OCI-LY1 (cell line): ENCODE measurements at regions not wholly inside any gene's neighbourhood (a gene's known extent, or its start where the extent isn't known, plus 50 kb on each side); places are given as distances from the start of the nearest gene placed in this dataset.

Experiments used
- H2AFZ ChIP-seq: fragments of 200-600 bp; sonication (generic), shearing (Covaris generic); 2 replicates; pipeline ENCODE4 v1.6.0; 2014; ENCODE audit warnings: antibody characterized with exemption, mild to moderate bottlenecking, low read length
- H3F3A ChIP-seq: fragments of 200-600 bp; sonication (generic), shearing (Covaris generic); 2 replicates; pipeline ENCODE4 v1.6.0; 2014; ENCODE audit warnings: mild to moderate bottlenecking, antibody characterized with exemption, low read length, moderate library complexity; ENCODE audit not compliant: insufficient read depth
- H3K27ac ChIP-seq: fragments of 200-600 bp; sonication (generic); 2 replicates; pipeline ENCODE4 v1.5.1; 2014; ENCODE audit warnings: low read length, mixed run types, mild to moderate bottlenecking, low read depth; ENCODE audit not compliant: poor library complexity, severe bottlenecking
- H3K27me3 ChIP-seq: fragments of 200-600 bp; sonication (generic); 2 replicates; pipeline ENCODE4 v1.6.0; 2014; ENCODE audit warnings: antibody characterized with exemption, mild to moderate bottlenecking, low read length, moderate library complexity; ENCODE audit not compliant: insufficient read depth
- H3K36me3 ChIP-seq: fragments of 200-600 bp; sonication (generic); 2 replicates; pipeline ENCODE4 v1.6.1; 2014; ENCODE audit warnings: mild to moderate bottlenecking, antibody characterized with exemption, low read length, moderate library complexity, mixed read lengths; ENCODE audit not compliant: insufficient read depth
- H3K4me1 ChIP-seq: fragments of 200-600 bp; sonication (generic); 2 replicates; pipeline ENCODE4 v1.5.1; 2014; ENCODE audit warnings: mild to moderate bottlenecking, low read length, moderate library complexity; ENCODE audit not compliant: insufficient read depth, severe bottlenecking
- H3K4me2 ChIP-seq: fragments of 200-600 bp; sonication (generic), shearing (Covaris generic); 2 replicates; pipeline ENCODE4 v1.6.1; 2014; ENCODE audit warnings: low read length
- H3K4me3 ChIP-seq: fragments of 200-600 bp; sonication (generic); 2 replicates; pipeline ENCODE4 v1.5.1; 2014; ENCODE audit warnings: low read length, low read depth, mild to moderate bottlenecking, mixed read lengths; ENCODE audit not compliant: poor library complexity, severe bottlenecking
- H3K79me2 ChIP-seq: fragments of 200-600 bp; shearing (Covaris generic); 2 replicates; pipeline ENCODE4 v1.6.1; 2016; ENCODE audit warnings: mixed run types, low read length, mixed read lengths; ENCODE audit not compliant: insufficient read depth
- H3K9ac ChIP-seq: fragments of 200-600 bp; sonication (generic), shearing (Covaris generic); 2 replicates; pipeline ENCODE4 v1.6.1; 2014; ENCODE audit warnings: mild to moderate bottlenecking, low read length, mixed read lengths
- H3K9me2 ChIP-seq: fragments of 200-600 bp; sonication (generic), shearing (Covaris generic); 2 replicates; pipeline ENCODE4 v1.6.1; 2014; ENCODE audit warnings: low read depth, mild to moderate bottlenecking, low read length, mixed read lengths
- H3K9me3 ChIP-seq: fragments of 200-600 bp; shearing (Covaris generic); 2 replicates; pipeline ENCODE4 v1.6.1; 2014; ENCODE audit warnings: low read length, mixed read lengths
- H4K20me1 ChIP-seq: fragments of 200-600 bp; sonication (generic), shearing (Covaris generic); 2 replicates; pipeline ENCODE4 v1.6.0; 2016; ENCODE audit warnings: mild to moderate bottlenecking, low read length; ENCODE audit not compliant: insufficient read depth
- CTCF ChIP-seq: fragments of 200-600 bp; sonication (generic), shearing (Covaris generic); IDR thresholded peaks from 2 replicates; pipeline ENCODE4 v1.5.1; 2017; ENCODE audit warnings: mild to moderate bottlenecking, antibody characterized with exemption, low read length, moderate library complexity, mixed read lengths
- EZH2 ChIP-seq: fragments of 200-600 bp; sonication (generic), shearing (Covaris generic); IDR thresholded peaks from 2 replicates; pipeline ENCODE4 v1.8.0; 2017; ENCODE audit warnings: borderline replicate concordance, mixed run types, mild to moderate bottlenecking, antibody characterized with exemption, low read length, moderate library complexity, mixed read lengths

- Histone ChIP-seq H4K20me1 (no peaks in the 10 kb centered on the region), H3K9me2 (no peaks in the 10 kb centered on the region), H3K9ac (no peak overlapping the region), H2AFZ (no peak overlapping the region), H3K4me1 (no peaks in the 10 kb centered on the region), H3K9me3 (no peaks in the 10 kb centered on the region), H3K79me2 (no peaks in the 10 kb centered on the region), H3K27ac (no peak overlapping the region), H3K36me3 (no peaks in the 10 kb centered on the region), H3K4me2 (no peak overlapping the region), H3F3A (no peaks in the 10 kb centered on the region), H3K27me3 (no peaks in the 10 kb centered on the region), H3K4me3 (no peak overlapping the region)
- TF ChIP-seq EZH2 (no peak), CTCF (no peak)
Observed at GRCh38 chr13:89610881-89611280, 1736.6 kb upstream of the MIR17HG start.

GRCh38 chr13:89627996-89628395 is 1719.5 kb upstream of the MIR17HG start:
- H3K36me3 ChIP-seq, result no peaks in the 10 kb centered on the region
- no peaks in the 10 kb centered on the region for H3K9me3 ChIP-seq
- no peaks in the 10 kb centered on the region for H3K27me3 ChIP-seq
- H3K79me2 ChIP-seq, result no peaks in the 10 kb centered on the region
- H3K4me2 ChIP-seq, result no peak overlapping the region
- no peak for TF ChIP-seq CTCF
- no peak for TF ChIP-seq EZH2
- no peaks in the 10 kb centered on the region for H3K4me1 ChIP-seq
- H3K27ac ChIP-seq, result no peak overlapping the region
- H3F3A ChIP-seq, result no peaks in the 10 kb centered on the region
- no peak overlapping the region for H2AFZ ChIP-seq
- no peak overlapping the region for H3K4me3 ChIP-seq
- no peak overlapping the region for H3K9ac ChIP-seq
- H3K9me2 ChIP-seq, result no peaks in the 10 kb centered on the region
- no peaks in the 10 kb centered on the region for H4K20me1 ChIP-seq

GRCh38 chr13:89628567-89628966 is 1718.9 kb upstream of the MIR17HG start:
- H4K20me1 ChIP-seq, result no peaks in the 10 kb centered on the region
- no peaks in the 10 kb centered on the region for H3K79me2 ChIP-seq
- no peak overlapping the region for H3K4me2 ChIP-seq
- TF ChIP-seq EZH2 (no peak), CTCF (no peak)
- no peak overlapping the region for H2AFZ ChIP-seq
- H3K9me3 ChIP-seq, result no peaks in the 10 kb centered on the region
- no peaks in the 10 kb centered on the region for H3K27me3 ChIP-seq
- no peak overlapping the region for H3K9ac ChIP-seq
- no peaks in the 10 kb centered on the region for H3F3A ChIP-seq
- H3K4me3 ChIP-seq, result no peak overlapping the region
- H3K9me2 ChIP-seq, result no peaks in the 10 kb centered on the region
- H3K27ac ChIP-seq, result no peak overlapping the region
- no peaks in the 10 kb centered on the region for H3K4me1 ChIP-seq
- H3K36me3 ChIP-seq, result no peaks in the 10 kb centered on the region
